GM13977 (cell line): ENCODE measurements at regions not wholly inside any gene's neighbourhood (a gene's known extent, or its start where the extent isn't known, plus 50 kb on each side); places are given as distances from the start of the nearest gene placed in this dataset.

Source experiments
- DNase-seq: peaks from one replicate; pipeline ENCODE4 v3.0.0; 2012; ENCODE audit warnings: low spot score
- CTCF ChIP-seq: IDR thresholded peaks from 2 replicates; pipeline ENCODE4 v1.5.1; 2012; ENCODE audit warnings: mild to moderate bottlenecking, control low read depth; ENCODE audit not compliant: insufficient read depth; ENCODE audit errors: extremely low read depth, missing control alignments
- in situ Hi-C: fragments of 300-500 bp; cut with MboI; formaldehyde crosslinking; loops from one replicate; pipeline ENCODE4 v1.12.0; 2022; ENCODE audit warnings: low sequenced_read_pairs, low pct_unique_long_range_greater_than_20kb, mixed read lengths, inconsistent platforms; ENCODE audit not compliant: unreplicated experiment

- TF ChIP-seq CTCF = no peak
- in situ Hi-C loops = no loop called here
These were observed 497.8 kb upstream of the ADAMTS5 start for GRCh38 chr21:27464648-27465047.

GRCh38 chr21:27462726-27463125 is 495.8 kb upstream of the ADAMTS5 start:
- DNase-seq = no peak
- in situ Hi-C loops = no loop called here
- no peak for TF ChIP-seq CTCF

More at GRCh38 chr21:27464648-27465047, 497.8 kb upstream of the ADAMTS5 start:
- no peak for DNase-seq

GRCh38 chr21:27454234-27454633 is 487.3 kb upstream of the ADAMTS5 start:
- TF ChIP-seq CTCF = no peak
- DNase-seq = no peak
- in situ Hi-C loops = no loop called here

DNA sequence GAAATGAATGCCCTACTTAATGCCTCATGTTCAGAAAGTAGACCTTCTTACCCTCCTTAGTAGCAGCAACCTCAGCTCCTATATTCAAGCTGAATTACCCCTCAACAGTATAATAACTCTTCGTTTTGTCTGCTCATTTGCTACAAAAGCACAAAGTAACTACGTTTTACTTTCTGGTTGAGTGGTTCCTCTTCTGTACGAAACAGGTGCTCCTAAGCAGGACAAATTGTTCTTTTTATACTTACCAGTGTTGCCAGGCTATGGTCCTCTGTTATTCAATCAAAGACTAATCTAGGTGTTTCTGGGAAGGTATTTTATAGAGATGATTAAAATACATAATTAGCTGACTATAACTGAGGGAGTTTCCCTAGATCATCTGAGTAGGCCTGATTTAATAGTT is 484.2 kb upstream of the ADAMTS5 start:
- TF ChIP-seq CTCF = no peak
- no peak for DNase-seq
- in situ Hi-C loops = no loop called here

- TF ChIP-seq CTCF = no peak
- in situ Hi-C loops = no loop called here
- DNase-seq = no peak
These were observed 483.3 kb upstream of the ADAMTS5 start for GRCh38 chr21:27450216-27450615.

GRCh38 chr21:27448960-27449359 is 482.1 kb upstream of the ADAMTS5 start:
- TF ChIP-seq CTCF = no peak
- in situ Hi-C loops = no loop called here
- no peak for DNase-seq

- in situ Hi-C loops = no loop called here
- DNase-seq = no peak
- no peak for TF ChIP-seq CTCF
These were observed 481.0 kb upstream of the ADAMTS5 start for GRCh38 chr21:27447843-27448242.
